ENCODE measurements at regions not wholly inside any gene's neighbourhood (a gene's known extent, or its start where the extent isn't known, plus 50 kb on each side); places are given as distances from the start of the nearest gene placed in this dataset.

DNA sequence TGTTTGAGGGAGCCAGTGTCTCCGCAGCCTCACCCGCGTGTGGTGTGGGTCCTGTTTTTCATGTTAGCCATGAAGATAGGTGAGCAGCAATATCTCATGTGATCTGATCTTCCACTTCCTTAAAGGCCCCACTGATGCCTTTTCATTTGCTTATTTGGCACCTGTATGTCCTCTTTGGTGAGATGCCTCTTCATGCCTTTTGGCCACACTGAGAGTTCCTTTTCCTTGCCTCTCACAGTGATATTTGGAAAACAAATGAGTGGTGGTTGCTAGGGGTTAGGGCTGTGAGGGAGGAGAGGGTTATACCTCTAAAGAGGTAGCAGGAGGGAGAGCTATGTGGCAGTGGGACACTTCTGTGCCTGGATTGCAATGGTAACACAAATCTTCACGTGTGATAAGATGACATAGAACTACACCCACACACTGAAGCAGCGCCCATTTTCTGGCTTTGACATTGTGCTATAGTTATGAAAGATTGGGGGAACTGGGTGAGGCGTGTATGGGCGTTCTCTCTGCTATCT is 90.4 kb upstream of the TNS3 start:
- TF ChIP-seq CTCF (IDR thresholded peaks at IDR 0.05): no peak
- TF ChIP-seq POLR2A (IDR thresholded peaks at IDR 0.05): no peak
- no peak for TF ChIP-seq POLR2AphosphoS5 (IDR thresholded peaks at IDR 0.05)
